SH-SY5Y (cell line): ENCODE measurements at regions not wholly inside any gene's neighbourhood (a gene's known extent, or its start where the extent isn't known, plus 50 kb on each side); places are given as distances from the start of the nearest gene placed in this dataset.

Experiments used
- GATA2 ChIP-seq: IDR thresholded peaks from 2 replicates; pipeline ENCODE4 v1.6.1; 2011; ENCODE audit warnings: mild to moderate bottlenecking, low read depth, low read length
- GATA3 ChIP-seq: IDR thresholded peaks from 2 replicates; pipeline ENCODE4 v1.6.1; 2011; ENCODE audit warnings: low read depth, mild to moderate bottlenecking, low read length, moderate library complexity

- no peak for TF ChIP-seq GATA3
- TF ChIP-seq GATA2, result no peak
These were observed 200.3 kb upstream of the ZMIZ1 start for GRCh38 chr10:78868456-78868855.
